DND-41 (cell line): ENCODE measurements at regions not wholly inside any gene's neighbourhood (a gene's known extent, or its start where the extent isn't known, plus 50 kb on each side); places are given as distances from the start of the nearest gene placed in this dataset.
"Not testable (repeated sequence)": the region's sequence is repeated elsewhere in the genome, so short reads cannot be mapped to it uniquely, and the experiment has no call there.

Source experiments
- ATAC-seq: fragments of 200-7000 bp; cut with Tn5 transposase; 3 replicates; pipeline ENCODE4 v1.9.1; 2021; ENCODE audit warnings: low read depth; ENCODE audit not compliant: insufficient read depth
- DNase-seq: peaks from one replicate; pipeline ENCODE4 v3.0.0-alpha.2; 2020
- H2AFZ ChIP-seq: 2 replicates; pipeline ENCODE4 v1.6.0; 2012; ENCODE audit warnings: low read depth, low read length
- H3K27ac ChIP-seq: 2 replicates; pipeline ENCODE4 v1.5.1; 2012; ENCODE audit warnings: low read length, inconsistent platforms
- H3K27me3 ChIP-seq: fragments of 200-600 bp; sonication (generic); 2 replicates; pipeline ENCODE4 v1.6.0; 2012; ENCODE audit warnings: low read length, mild to moderate bottlenecking, inconsistent platforms; ENCODE audit not compliant: insufficient read depth, poor library complexity
- H3K36me3 ChIP-seq: 2 replicates; pipeline ENCODE4 v1.5.1; 2012; ENCODE audit warnings: low read length, inconsistent platforms; ENCODE audit not compliant: insufficient read depth
- H3K4me1 ChIP-seq: 2 replicates; pipeline ENCODE4 v1.5.1; 2012; ENCODE audit warnings: mild to moderate bottlenecking, low read length; ENCODE audit not compliant: insufficient read depth
- H3K4me2 ChIP-seq: 2 replicates; pipeline ENCODE4 v1.6.0; 2012; ENCODE audit warnings: mild to moderate bottlenecking, moderate library complexity, low read length, inconsistent platforms; ENCODE audit not compliant: insufficient read depth
- H3K4me3 ChIP-seq, 2 experiments: fragments of 200-600 bp in 1 of 2; shearing (Covaris generic) in 1 of 2; 2 replicates each; pipeline ENCODE4 v1.5.1; 2012 to 2016; ENCODE audit warnings: inconsistent platforms in 2 of 2, low read length in 2 of 2, mild to moderate bottlenecking in 2 of 2, low read depth in 1 of 2, moderate library complexity in 1 of 2
- H3K79me2 ChIP-seq: 2 replicates; pipeline ENCODE4 v1.6.0; 2012; ENCODE audit warnings: low read length, inconsistent platforms; ENCODE audit not compliant: insufficient read depth
- H3K9ac ChIP-seq: 2 replicates; pipeline ENCODE4 v1.6.0; 2012; ENCODE audit warnings: low read depth, mild to moderate bottlenecking, inconsistent platforms, low read length, moderate library complexity
- H3K9me3 ChIP-seq: 2 replicates; pipeline ENCODE4 v1.5.1; 2012; ENCODE audit warnings: low read length, moderate library complexity, mild to moderate bottlenecking, inconsistent platforms; ENCODE audit not compliant: insufficient read depth, severe bottlenecking
- H4K20me1 ChIP-seq: 2 replicates; pipeline ENCODE4 v1.6.0; 2012; ENCODE audit warnings: low read length; ENCODE audit not compliant: insufficient read depth
- CTCF ChIP-seq: IDR thresholded peaks from 2 replicates; pipeline ENCODE4 v1.5.1; 2012; ENCODE audit warnings: borderline replicate concordance, low read length, moderate library complexity, mild to moderate bottlenecking; ENCODE audit not compliant: poor library complexity, severe bottlenecking; ENCODE audit errors: extremely low read depth
- EZH2 ChIP-seq: IDR thresholded peaks from 3 replicates; pipeline ENCODE4 v1.6.1; 2012; ENCODE audit warnings: borderline replicate concordance, low read depth, mild to moderate bottlenecking, moderate library complexity, low read length, inconsistent platforms; ENCODE audit not compliant: severe bottlenecking

GRCh38 chr11:98365941-98366340, 654.8 kb upstream of the CNTN5 start:
- H3K4me3 ChIP-seq: no peak overlapping the region
- H3K27me3 ChIP-seq: no peaks in the 10 kb centered on the region
- no peak overlapping the region for H2AFZ ChIP-seq
- no peak overlapping the region for H3K9ac ChIP-seq
- no peak for DNase-seq
- no peak overlapping the region for H3K27ac ChIP-seq
- no peak for ATAC-seq
- no peaks in the 10 kb centered on the region for H4K20me1 ChIP-seq
- H3K4me1 ChIP-seq: no peaks in the 10 kb centered on the region
- no peak overlapping the region for H3K4me2 ChIP-seq
- TF ChIP-seq EZH2: no peak
- TF ChIP-seq CTCF: no peak
- no peaks in the 10 kb centered on the region for H3K79me2 ChIP-seq
- no peaks in the 10 kb centered on the region for H3K9me3 ChIP-seq
- no peaks in the 10 kb centered on the region for H3K36me3 ChIP-seq

- H2AFZ ChIP-seq: no peak overlapping the region
- no peaks in the 10 kb centered on the region for H3K27me3 ChIP-seq
- no peak overlapping the region for H3K4me3 ChIP-seq
- TF ChIP-seq EZH2: no peak
- no peak for TF ChIP-seq CTCF
- H3K9ac ChIP-seq: no peak overlapping the region
- no peaks in the 10 kb centered on the region for H4K20me1 ChIP-seq
- no peak for ATAC-seq
- no peak for DNase-seq
- no peaks in the 10 kb centered on the region for H3K4me1 ChIP-seq
- H3K4me2 ChIP-seq: no peak overlapping the region
- no peaks in the 10 kb centered on the region for H3K79me2 ChIP-seq
- no peaks in the 10 kb centered on the region for H3K9me3 ChIP-seq
- no peak overlapping the region for H3K27ac ChIP-seq
- H3K36me3 ChIP-seq: no peaks in the 10 kb centered on the region
Measured at GRCh38 chr11:98390391-98390790, 630.4 kb upstream of the CNTN5 start.

GRCh38 chr11:98394500-98394899, 626.2 kb upstream of the CNTN5 start:
- H3K36me3 ChIP-seq, ATAC-seq, H3K4me3 ChIP-seq: not testable (repeated sequence)

GRCh38 chr11:98398508-98398907, 622.2 kb upstream of the CNTN5 start:
- Histone ChIP-seq H3K36me3 (no peaks in the 10 kb centered on the region), H2AFZ (no peak overlapping the region), H3K27ac (no peak overlapping the region), H3K4me3 (no peak overlapping the region), H3K4me2 (no peak overlapping the region), H3K27me3 (no peaks in the 10 kb centered on the region), H3K79me2 (no peaks in the 10 kb centered on the region), H3K4me1 (no peaks in the 10 kb centered on the region), H3K9ac (no peak overlapping the region), H4K20me1 (no peaks in the 10 kb centered on the region), H3K9me3 (no peaks in the 10 kb centered on the region)
- no peak for ATAC-seq
- no peak for DNase-seq
- TF ChIP-seq EZH2 (no peak), CTCF (no peak)

More at GRCh38 chr11:98394500-98394899, 626.2 kb upstream of the CNTN5 start:
- not testable (repeated sequence) for DNase-seq, H3K9ac ChIP-seq, H3K27ac ChIP-seq, H3K79me2 ChIP-seq, H2AFZ ChIP-seq, H3K9me3 ChIP-seq, H3K4me2 ChIP-seq, H3K4me1 ChIP-seq, H4K20me1 ChIP-seq, H3K27me3 ChIP-seq
